Hematopoietic multipotent progenitor cell treated with erythropoietin and hydrocortisone succinate and interleukin-3 and kit ligand, for 6 days (in vitro differentiated cells): ENCODE measurements at regions not wholly inside any gene's neighbourhood (a gene's known extent, or its start where the extent isn't known, plus 50 kb on each side); places are given as distances from the start of the nearest gene placed in this dataset.

Experiments
- DNase-seq: peaks from one replicate; pipeline ENCODE4 v3.0.0-alpha.2; 2015

GRCh38 chr10:88113232-88113631 is 249.8 kb downstream of the PTEN start:
- peak; percentile 35 for DNase-seq

DNA sequence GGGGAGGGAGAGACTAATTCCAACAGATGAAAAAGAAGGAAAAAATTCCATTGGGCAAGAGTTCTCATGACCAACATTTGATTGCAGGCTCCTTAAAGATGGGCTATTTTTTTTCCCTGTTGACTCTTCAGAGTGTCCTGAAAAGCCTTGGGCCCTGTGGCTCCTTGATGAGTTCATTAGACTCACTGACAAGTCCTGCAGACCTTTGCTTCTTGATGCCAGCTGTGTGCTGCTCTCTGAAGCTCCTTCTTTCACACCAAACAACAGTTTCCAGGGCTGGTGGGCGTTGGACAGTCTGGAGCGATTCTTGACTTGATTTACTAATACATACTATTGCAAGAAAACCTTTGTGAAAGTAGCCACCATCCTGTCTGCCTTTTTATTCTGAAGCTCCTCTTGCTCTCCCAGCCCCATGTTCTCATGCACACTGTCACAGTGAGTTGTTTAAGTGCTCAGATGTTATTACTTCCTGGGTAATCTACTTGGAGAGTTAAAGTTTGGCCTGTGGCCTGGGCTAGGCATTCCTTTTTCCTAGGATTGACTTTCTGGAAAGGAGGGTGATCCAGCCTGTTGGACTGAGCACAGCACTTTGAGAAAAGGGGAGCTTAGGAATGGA is 250.3 kb downstream of the PTEN start:
- DNase-seq = no peak

DNA sequence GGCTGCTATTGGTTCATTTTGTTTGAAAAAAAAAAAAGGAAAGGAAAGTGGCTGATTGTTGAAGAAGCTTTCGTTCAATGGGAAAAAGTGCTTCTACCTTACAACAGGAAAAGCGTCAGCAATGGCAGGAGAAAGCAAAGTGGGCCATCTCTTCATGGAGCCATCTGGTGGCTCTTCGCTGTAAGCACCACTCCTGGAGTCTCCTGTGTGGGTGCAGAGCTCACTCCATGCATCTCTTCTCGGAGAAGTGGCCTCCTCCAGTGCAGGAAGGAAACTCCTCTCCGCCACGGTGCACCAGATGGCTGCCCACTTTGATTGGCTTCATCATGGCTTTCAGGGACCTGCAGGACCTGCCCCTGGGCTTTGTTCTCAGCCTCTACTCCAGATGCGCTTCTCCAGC is 250.9 kb downstream of the PTEN start:
- peak; percentile 81 for DNase-seq

DNA sequence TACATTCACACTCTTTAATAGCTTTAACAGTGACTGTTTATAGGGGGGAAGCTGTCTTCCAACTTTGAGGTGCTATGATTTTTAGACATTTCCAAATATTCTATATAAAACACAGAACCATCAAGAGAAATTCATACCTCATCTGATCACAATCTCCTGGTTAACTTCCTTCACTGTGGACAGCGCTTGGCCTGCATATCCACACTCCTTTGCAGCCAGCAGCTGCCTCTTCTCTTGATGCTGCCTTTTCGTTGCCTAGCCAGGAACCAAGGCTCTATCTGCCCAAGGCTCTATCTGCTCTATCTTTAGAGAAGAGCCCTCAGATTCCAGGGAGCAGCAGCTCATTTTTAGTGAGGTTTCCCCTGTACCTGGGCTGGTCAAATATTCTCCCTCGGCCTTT is 252.0 kb downstream of the PTEN start:
- no peak for DNase-seq

DNA sequence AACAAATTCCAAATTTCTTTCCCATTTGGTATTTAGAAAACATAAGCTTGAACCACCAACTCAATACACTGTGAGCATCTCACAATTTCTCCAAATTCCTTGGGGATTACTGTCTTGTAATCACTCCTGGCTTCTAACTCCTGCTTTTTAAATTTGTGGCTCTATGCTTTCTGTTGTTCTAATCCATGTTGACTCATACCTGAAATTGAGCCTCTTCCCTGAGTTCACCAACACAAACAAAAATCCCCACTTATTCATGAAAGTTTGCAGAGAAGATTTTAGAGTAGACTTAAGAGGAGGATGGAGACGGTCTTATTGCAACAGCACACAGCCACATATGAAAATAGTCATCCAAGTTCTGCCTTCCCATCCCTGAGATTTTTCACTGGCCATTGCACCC is 252.5 kb downstream of the PTEN start:
- no peak for DNase-seq

- DNase-seq = no peak
Measured at GRCh38 chr10:88116481-88116880, 253.1 kb downstream of the PTEN start.

DNA sequence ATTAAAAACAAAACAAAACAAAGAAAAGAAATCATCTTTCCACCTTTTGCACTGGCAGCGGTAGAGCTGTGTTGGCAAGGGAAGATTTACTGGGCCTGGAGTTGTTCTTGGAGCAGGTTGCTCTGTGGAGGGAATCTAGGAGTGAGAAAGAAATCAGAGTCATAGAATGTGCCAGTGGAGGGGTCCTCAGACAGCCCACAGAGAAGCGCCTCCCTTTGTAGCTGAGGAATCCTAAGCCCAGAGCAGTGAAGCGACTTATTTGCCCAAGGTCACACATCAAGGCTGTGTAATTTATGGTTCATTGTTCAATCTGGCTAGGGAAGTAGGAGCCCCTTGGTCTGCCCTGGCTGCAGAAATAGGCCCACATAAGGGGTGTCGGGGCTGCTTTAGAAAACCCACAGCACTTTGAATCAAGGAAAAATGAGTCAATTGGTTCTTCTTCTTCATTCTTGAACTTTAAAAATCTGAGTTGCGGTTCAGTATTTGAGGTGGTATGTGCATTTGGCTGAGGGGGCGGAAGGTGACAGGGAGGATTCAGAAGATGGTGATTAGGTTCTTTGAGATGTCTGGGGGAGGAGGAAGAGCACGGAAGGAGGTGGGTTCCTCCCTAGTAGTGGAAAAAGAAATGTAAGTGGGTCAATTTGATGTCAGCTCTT is 253.7 kb downstream of the PTEN start:
- no peak for DNase-seq

DNA sequence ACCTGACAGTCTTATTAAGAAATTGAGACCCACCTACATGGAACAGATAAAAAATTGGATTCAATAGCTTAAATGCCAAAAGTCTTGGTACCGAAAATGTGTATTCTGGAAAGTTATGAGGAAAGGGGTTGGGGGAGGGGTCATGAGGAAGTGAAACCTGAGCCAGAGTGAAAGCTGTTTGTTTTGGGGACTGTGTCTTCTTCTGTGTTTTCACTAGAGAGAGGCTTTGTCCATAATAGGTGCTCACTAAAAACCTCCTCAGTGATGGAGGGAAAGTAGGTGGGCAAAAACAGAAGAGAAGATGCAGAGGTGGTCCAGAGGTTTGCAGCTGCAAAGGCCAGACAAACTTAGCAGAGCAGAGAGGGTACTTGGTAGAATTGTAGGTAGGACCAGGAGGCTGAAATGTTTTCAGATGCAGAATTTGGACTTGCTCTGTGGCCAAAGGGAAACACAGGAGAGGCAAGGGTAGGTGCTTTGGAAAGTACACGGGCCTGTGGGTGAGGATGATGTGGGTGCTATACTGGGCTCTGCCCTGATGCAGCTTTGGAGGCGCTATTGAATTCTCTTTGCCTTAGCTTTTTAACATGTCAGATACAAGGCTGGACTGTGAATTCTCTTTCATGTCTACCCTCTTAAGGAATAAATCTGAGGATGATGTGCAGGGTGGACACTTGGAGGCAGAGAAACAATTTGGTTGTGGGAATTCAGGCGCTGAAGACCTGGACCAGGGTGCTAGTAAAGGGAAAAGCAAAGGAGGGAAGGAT is 254.6 kb downstream of the PTEN start:
- DNase-seq = peak; percentile 38

GRCh38 chr10:88118729-88119128 is 255.3 kb downstream of the PTEN start:
- DNase-seq = no peak

GRCh38 chr10:88119160-88119559 is 255.7 kb downstream of the PTEN start:
- DNase-seq = no peak

GRCh38 chr10:88120075-88120474 is 256.6 kb downstream of the PTEN start:
- DNase-seq = no peak

GRCh38 chr10:88120599-88121333 is 257.3 kb downstream of the PTEN start:
- DNase-seq = peak; percentile 23

DNA sequence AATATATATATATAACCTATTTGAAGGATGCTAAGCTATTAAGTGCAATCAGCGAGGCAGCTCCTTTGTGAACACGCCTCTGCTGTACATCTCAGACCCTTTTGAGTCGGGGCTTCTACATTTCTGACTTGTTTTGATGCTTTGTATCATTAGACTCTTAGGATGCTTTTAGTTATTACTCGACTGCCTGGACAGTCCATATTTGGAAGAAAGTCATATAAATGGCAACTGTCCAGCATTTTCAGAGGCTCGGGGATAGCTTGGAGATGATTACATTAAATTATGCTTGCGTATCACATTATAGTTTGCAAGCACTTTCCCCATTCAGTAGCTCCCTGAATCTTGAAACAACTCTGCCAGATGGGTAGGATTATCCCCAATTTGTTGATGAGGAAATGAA is 257.9 kb downstream of the PTEN start:
- no peak for DNase-seq

DNA sequence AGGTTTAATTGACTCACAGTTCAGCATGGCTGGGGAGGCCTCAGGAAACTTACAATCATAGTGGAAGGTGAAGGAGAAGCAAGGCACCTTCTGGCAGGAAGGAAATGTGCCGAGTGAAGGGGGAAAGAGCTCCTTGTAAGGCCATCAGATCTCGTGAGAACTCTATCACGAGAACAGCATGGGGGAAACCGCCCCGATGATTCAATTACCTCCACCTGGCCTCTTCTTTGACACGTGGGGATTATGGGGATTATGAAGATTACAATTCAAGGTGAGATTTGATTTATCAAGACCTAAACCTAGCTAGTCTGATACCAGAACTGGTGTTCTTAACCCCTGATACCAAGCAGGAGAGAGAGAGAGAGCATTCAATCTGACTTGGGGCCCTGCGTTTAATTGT is 258.7 kb downstream of the PTEN start:
- no peak for DNase-seq

DNA sequence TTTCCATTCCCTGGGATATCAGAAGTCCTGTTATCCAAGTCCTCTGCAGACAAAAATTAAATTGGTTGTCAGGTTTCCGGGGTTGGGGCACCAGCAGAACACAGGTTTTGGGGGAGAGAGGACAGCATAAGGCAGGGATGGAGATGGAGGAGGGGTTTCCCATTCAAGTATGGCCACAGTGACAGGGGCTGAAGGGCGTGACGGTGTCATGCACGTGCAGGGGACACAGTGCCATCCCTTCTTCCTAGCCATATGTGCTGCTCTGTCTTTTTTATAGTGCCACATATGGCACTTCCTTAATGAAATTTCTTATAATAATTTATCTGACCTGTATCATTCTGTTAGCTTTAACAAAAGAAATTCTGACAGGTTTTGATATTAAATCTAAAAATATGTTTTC is 259.2 kb downstream of the PTEN start:
- no peak for DNase-seq

DNA sequence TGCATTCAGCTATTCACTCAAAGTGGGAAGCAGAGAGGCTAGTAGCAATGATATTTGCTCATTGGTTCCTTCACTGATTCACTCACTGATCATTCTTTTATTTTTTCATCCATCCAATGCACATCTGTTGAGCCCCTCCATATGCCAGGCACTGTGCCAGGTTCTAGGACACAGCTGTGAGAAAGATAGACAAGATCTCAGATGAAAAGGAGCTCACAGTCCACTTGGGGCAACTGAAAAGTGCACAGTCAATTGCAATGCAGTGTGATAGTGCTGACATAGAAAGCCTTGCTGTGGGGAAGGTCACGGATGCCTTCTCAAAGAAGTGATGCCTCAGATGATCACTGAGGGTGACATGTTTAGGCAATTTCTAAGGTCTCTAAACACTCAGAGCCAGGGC is 262.3 kb downstream of the PTEN start:
- DNase-seq = peak; percentile 12

DNA sequence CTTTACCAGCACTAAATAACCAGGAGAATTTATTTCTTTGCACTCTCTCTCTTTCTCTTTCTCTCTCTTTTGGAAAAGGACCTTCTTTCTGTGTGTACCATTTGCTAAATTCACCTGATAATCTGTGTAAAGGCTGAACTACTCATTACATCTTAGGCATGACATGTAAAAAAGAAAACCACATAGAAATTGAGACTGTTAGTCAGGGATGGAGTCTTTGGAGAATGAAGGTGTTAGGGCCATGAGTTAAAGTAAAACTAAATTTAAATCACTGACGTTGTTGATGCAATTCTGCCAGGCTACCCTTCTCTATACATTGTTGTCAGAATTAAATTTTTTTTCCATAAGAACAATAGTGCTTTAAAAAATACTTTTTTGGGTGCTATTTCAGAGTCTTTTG is 263.3 kb downstream of the PTEN start:
- DNase-seq = no peak

DNA sequence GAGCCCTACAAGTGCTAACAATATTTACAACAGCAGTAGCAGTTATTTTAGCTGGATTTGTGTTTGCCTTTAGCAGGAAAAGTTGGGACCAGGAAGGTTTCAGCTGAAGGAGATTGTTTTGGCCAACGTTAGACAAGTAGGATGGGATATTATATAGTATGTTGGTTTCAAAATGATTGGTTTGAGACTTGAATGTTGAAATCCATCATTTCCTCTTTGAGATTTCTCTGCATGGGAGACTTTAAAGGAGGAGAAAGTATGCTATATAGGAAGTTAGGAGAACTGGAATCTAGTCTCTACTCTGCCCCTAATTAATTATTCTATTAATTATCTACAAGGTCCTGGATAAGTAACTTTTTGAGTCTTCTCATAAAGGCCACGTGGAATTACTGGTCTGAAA is 263.8 kb downstream of the PTEN start:
- no peak for DNase-seq

DNA sequence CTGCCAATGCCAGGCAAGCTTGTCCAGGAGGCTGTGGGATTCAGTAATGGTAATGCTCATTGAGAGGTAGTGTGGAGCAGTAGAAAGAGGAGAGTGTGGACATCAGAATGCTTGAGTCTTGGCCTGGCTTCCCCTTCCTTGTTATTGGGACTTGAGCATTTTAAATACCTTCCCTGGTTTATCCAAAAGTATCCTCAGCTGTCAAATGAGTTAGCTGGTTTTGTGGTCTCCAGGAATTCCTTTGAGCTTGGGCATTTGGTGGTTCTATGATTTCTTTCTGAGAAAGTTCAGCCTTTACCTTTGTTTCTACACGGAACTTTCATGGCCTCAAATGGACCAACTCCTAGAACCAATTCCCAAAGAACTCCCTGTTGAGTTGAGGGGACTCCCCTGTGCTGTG is 264.3 kb downstream of the PTEN start:
- DNase-seq = no peak

DNA sequence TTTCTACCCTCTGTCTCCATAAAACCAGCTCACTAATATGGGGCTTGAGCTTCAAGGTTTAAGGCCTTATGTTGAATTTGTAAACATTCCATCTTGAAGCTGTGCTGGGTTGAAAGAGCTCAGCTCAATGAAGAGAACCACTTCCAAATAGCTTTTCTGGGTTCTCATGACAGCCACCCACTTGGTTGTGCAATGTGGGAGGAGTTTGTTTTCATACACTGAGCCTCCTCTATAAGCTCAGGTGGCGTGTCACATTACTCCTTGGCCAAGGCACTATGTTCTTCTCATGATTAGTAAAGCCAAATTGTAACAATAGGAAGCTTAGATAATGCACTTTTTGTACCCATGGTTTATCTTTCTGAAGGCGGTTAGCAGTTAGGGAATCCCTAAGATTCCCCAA is 265.6 kb downstream of the PTEN start:
- DNase-seq = no peak

DNA sequence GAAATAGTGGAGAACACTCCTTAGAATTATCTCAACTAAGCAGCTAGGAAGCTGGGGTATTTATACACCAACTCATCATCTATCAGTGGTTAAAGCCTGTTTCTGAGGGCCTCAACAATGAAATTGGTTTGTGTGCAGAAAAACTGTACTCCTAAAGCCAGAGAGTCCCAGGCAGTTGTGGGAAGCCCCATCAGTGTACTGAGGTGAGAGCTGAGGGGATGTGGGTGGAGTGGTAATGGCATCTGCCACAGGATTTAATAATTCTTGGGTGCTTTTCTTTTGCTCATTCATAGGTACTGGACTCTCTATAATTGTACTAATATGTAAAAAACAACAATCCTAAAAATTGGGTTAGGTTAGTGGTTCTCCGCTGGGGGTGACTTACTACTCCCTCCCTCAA is 267.5 kb downstream of the PTEN start:
- DNase-seq = no peak

DNA sequence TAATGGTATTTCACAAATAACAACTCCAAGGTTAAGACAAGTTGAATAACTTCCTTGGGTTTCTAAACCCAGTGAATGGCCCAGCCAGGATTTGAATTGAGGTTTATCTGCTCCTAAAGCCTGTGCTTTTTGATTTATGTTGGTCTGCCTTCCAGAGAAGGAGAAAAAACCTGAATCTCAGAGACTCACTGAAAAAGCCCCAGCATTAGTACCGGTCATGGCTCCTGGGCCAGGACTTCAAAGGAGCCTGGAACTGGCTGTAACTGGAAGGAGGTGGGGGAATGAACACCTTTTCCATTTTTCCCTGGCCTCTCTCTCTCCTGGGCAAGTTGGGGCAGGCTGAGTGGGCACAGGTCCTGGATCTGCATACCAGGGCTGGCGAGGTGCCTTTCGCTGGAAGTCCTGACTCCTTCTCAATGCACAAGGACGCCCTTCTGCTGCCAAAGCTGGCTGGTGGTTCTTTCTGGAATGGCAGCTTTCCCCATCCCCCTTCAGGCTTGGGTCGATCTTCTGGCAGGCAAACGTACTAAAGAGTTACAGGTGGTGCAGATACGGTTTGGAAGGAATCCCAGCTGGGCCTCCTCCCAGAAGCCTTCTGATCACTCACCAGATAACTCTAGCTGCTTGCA is 268.2 kb downstream of the PTEN start:
- DNase-seq = no peak

GRCh38 chr10:88136712-88137111 is 273.3 kb downstream of the PTEN start:
- no peak for DNase-seq
